ENCODE measurements at regions not wholly inside any gene's neighbourhood (a gene's known extent, or its start where the extent isn't known, plus 50 kb on each side); places are given as distances from the start of the nearest gene placed in this dataset.

- H3K36me3 ChIP-seq (ENCODE audit: control insufficient read depth in 1 of 2, insufficient read depth in 2 of 2, low read length in 2 of 2), result no peaks in the 10 kb centered on the region
- H2AK5ac ChIP-seq (ENCODE audit: low read length), result no peak overlapping the region
- H3K18ac ChIP-seq (ENCODE audit: low read length), result no peak overlapping the region
- H2BK5ac ChIP-seq (ENCODE audit: low read depth, low read length, poor library complexity), result no peak overlapping the region
- no peak overlapping the region for H4K91ac ChIP-seq (ENCODE audit: low read depth, low read length)
- peaks cover 0 to 2% of the 10 kb centered on the region in 2 experiments for H3K4me1 ChIP-seq (ENCODE audit: control insufficient read depth in 1 of 2, insufficient read depth in 2 of 2, low read length in 2 of 2)
- no peak overlapping the region for H3K9ac ChIP-seq (ENCODE audit: low read length)
- H3K4me3 ChIP-seq (ENCODE audit: low read depth, low read length), result no peak overlapping the region
- H4K8ac ChIP-seq (ENCODE audit: low read depth, low read length), result no peak overlapping the region
- no peaks in the 10 kb centered on the region for H3K79me1 ChIP-seq (ENCODE audit: low read length)
- H3K23ac ChIP-seq (ENCODE audit: low read length), result no peak overlapping the region
- no peak overlapping the region for H3K14ac ChIP-seq (ENCODE audit: low read length)
- H2BK120ac ChIP-seq (ENCODE audit: insufficient read depth, low read length, poor library complexity), result no peak overlapping the region
- no peak overlapping the region for H3K4me2 ChIP-seq (ENCODE audit: low read length)
- H2AFZ ChIP-seq (ENCODE audit: insufficient read depth, low read length, poor library complexity), result no peak overlapping the region
- DNase-seq, result peak in 1 of 2 donors; percentile 13
- no CpG with 5 or more reads among the region's 1 CpG for WGBS (ENCODE audit: extremely low coverage, insufficient coverage, insufficient read length)
- no peak overlapping the region for H4K12ac ChIP-seq (ENCODE audit: low read depth, low read length)
- no peaks in the 10 kb centered on the region for H3K27me3 ChIP-seq (ENCODE audit: insufficient read depth, low read length)
- no peaks in the 10 kb centered on the region for H3K79me2 ChIP-seq (ENCODE audit: control insufficient read depth, insufficient read depth, low read length, poor library complexity)
- no peak overlapping the region for H3K27ac ChIP-seq (ENCODE audit: low read depth, low read length)
- H3K9me3 ChIP-seq (ENCODE audit: insufficient read depth, low read depth, low read length), result no peaks in the 10 kb centered on the region
- H2BK12ac ChIP-seq (ENCODE audit: low read length), result no peak overlapping the region
- H3K4ac ChIP-seq (ENCODE audit: low read depth, low read length), result no peak overlapping the region
Measured at GRCh38 chr12:85572956-85573355, 263.3 kb downstream of the RASSF9 start.

- Histone ChIP-seq H2BK120ac (ENCODE audit: insufficient read depth, low read length, poor library complexity) (no peak overlapping the region), H2BK12ac (ENCODE audit: low read length) (no peak overlapping the region), H3K4ac (ENCODE audit: low read depth, low read length) (no peak overlapping the region), H2AFZ (ENCODE audit: insufficient read depth, low read length, poor library complexity) (no peak overlapping the region), H3K23ac (ENCODE audit: low read length) (no peak overlapping the region), H2BK5ac (ENCODE audit: low read depth, low read length, poor library complexity) (no peak overlapping the region), H4K8ac (ENCODE audit: low read depth, low read length) (no peak overlapping the region), H3K9ac (ENCODE audit: low read length) (no peak overlapping the region), H4K91ac (ENCODE audit: low read depth, low read length) (no peak overlapping the region), H3K9me3 (ENCODE audit: insufficient read depth, low read depth, low read length) (no peaks in the 10 kb centered on the region), H3K79me2 (ENCODE audit: control insufficient read depth, insufficient read depth, low read length, poor library complexity) (no peaks in the 10 kb centered on the region), H3K18ac (ENCODE audit: low read length) (no peak overlapping the region), H3K14ac (ENCODE audit: low read length) (no peak overlapping the region), H3K4me1 (ENCODE audit: control insufficient read depth in 1 of 2, insufficient read depth in 2 of 2, low read length in 2 of 2) (peaks cover 0 to under 1% of the 10 kb centered on the region in 2 experiments), H3K27me3 (ENCODE audit: insufficient read depth, low read length) (no peaks in the 10 kb centered on the region), H3K4me2 (ENCODE audit: low read length) (no peak overlapping the region), H3K27ac (ENCODE audit: low read depth, low read length) (no peak overlapping the region), H4K12ac (ENCODE audit: low read depth, low read length) (no peak overlapping the region), H2AK5ac (ENCODE audit: low read length) (no peak overlapping the region), H3K4me3 (ENCODE audit: low read depth, low read length) (no peak overlapping the region), H3K79me1 (ENCODE audit: low read length) (no peaks in the 10 kb centered on the region), H3K36me3 (ENCODE audit: control insufficient read depth in 1 of 2, insufficient read depth in 2 of 2, low read length in 2 of 2) (no peaks in the 10 kb centered on the region)
- no CpG with 5 or more reads among the region's 3 CpGs for WGBS (ENCODE audit: extremely low coverage, insufficient coverage, insufficient read length)
- DNase-seq, result no peak
Measured at GRCh38 chr12:85573635-85574214, 262.5 kb downstream of the RASSF9 start.

GRCh38 chr12:85574291-85574690 is 261.9 kb downstream of the RASSF9 start:
- no peak overlapping the region for H2BK120ac ChIP-seq (ENCODE audit: insufficient read depth, low read length, poor library complexity)
- no peak overlapping the region for H3K14ac ChIP-seq (ENCODE audit: low read length)
- no peak overlapping the region for H3K4ac ChIP-seq (ENCODE audit: low read depth, low read length)
- H2BK12ac ChIP-seq (ENCODE audit: low read length), result no peak overlapping the region
- no peaks in the 10 kb centered on the region for H3K79me1 ChIP-seq (ENCODE audit: low read length)
- no peak overlapping the region for H2BK5ac ChIP-seq (ENCODE audit: low read depth, low read length, poor library complexity)
- H3K79me2 ChIP-seq (ENCODE audit: control insufficient read depth, insufficient read depth, low read length, poor library complexity), result no peaks in the 10 kb centered on the region
- H3K27me3 ChIP-seq (ENCODE audit: insufficient read depth, low read length), result no peaks in the 10 kb centered on the region
- H3K27ac ChIP-seq (ENCODE audit: low read depth, low read length), result no peak overlapping the region
- H3K36me3 ChIP-seq (ENCODE audit: control insufficient read depth in 1 of 2, insufficient read depth in 2 of 2, low read length in 2 of 2), result no peaks in the 10 kb centered on the region
- H4K8ac ChIP-seq (ENCODE audit: low read depth, low read length), result no peak overlapping the region
- no peak overlapping the region for H2AK5ac ChIP-seq (ENCODE audit: low read length)
- no peaks in the 10 kb centered on the region for H3K4me1 ChIP-seq (ENCODE audit: control insufficient read depth in 1 of 2, insufficient read depth in 2 of 2, low read length in 2 of 2)
- H4K12ac ChIP-seq (ENCODE audit: low read depth, low read length), result no peak overlapping the region
- no peak overlapping the region for H3K4me2 ChIP-seq (ENCODE audit: low read length)
- no peak for DNase-seq
- no peak overlapping the region for H4K91ac ChIP-seq (ENCODE audit: low read depth, low read length)
- H2AFZ ChIP-seq (ENCODE audit: insufficient read depth, low read length, poor library complexity), result no peak overlapping the region
- H3K18ac ChIP-seq (ENCODE audit: low read length), result no peak overlapping the region
- H3K23ac ChIP-seq (ENCODE audit: low read length), result no peak overlapping the region
- H3K9me3 ChIP-seq (ENCODE audit: insufficient read depth, low read depth, low read length), result no peaks in the 10 kb centered on the region
- no peak overlapping the region for H3K4me3 ChIP-seq (ENCODE audit: low read depth, low read length)
- no CpG with 5 or more reads among the region's 3 CpGs for WGBS (ENCODE audit: extremely low coverage, insufficient coverage, insufficient read length)
- no peak overlapping the region for H3K9ac ChIP-seq (ENCODE audit: low read length)

GRCh38 chr12:85575120-85576096 is 260.8 kb downstream of the RASSF9 start:
- H2BK12ac ChIP-seq (ENCODE audit: low read length), result no peak overlapping the region
- no peak overlapping the region for H3K14ac ChIP-seq (ENCODE audit: low read length)
- H3K4me3 ChIP-seq (ENCODE audit: low read depth, low read length), result no peak overlapping the region
- no CpG with 5 or more reads among the region's 7 CpGs for whole genome bisulfite sequencing (ENCODE audit: extremely low coverage, insufficient coverage, insufficient read length)
- no peak overlapping the region for H3K4ac ChIP-seq (ENCODE audit: low read depth, low read length)
- H4K12ac ChIP-seq (ENCODE audit: low read depth, low read length), result no peak overlapping the region
- no peak overlapping the region for H2BK5ac ChIP-seq (ENCODE audit: low read depth, low read length, poor library complexity)
- H3K79me2 ChIP-seq (ENCODE audit: control insufficient read depth, insufficient read depth, low read length, poor library complexity), result no peaks in the 10 kb centered on the region
- H3K9ac ChIP-seq (ENCODE audit: low read length), result no peak overlapping the region
- H3K27me3 ChIP-seq (ENCODE audit: insufficient read depth, low read length), result no peaks in the 10 kb centered on the region
- no peak overlapping the region for H4K91ac ChIP-seq (ENCODE audit: low read depth, low read length)
- H3K9me3 ChIP-seq (ENCODE audit: insufficient read depth, low read depth, low read length), result no peaks in the 10 kb centered on the region
- H2AK5ac ChIP-seq (ENCODE audit: low read length), result no peak overlapping the region
- no peak overlapping the region for H2BK120ac ChIP-seq (ENCODE audit: insufficient read depth, low read length, poor library complexity)
- H3K23ac ChIP-seq (ENCODE audit: low read length), result no peak overlapping the region
- H2AFZ ChIP-seq (ENCODE audit: insufficient read depth, low read length, poor library complexity), result no peak overlapping the region
- no peak overlapping the region for H3K18ac ChIP-seq (ENCODE audit: low read length)
- H3K27ac ChIP-seq (ENCODE audit: low read depth, low read length), result no peak overlapping the region
- no peaks in the 10 kb centered on the region for H3K36me3 ChIP-seq (ENCODE audit: control insufficient read depth in 1 of 2, insufficient read depth in 2 of 2, low read length in 2 of 2)
- DNase-seq, result peak; percentile 48 to 76
- H3K79me1 ChIP-seq (ENCODE audit: low read length), result no peaks in the 10 kb centered on the region
- no peak overlapping the region for H3K4me2 ChIP-seq (ENCODE audit: low read length)
- no peaks in the 10 kb centered on the region for H3K4me1 ChIP-seq (ENCODE audit: control insufficient read depth in 1 of 2, insufficient read depth in 2 of 2, low read length in 2 of 2)
- H4K8ac ChIP-seq (ENCODE audit: low read depth, low read length), result no peak overlapping the region
